ENCODE measurements at regions not wholly inside any gene's neighbourhood (a gene's known extent, or its start where the extent isn't known, plus 50 kb on each side); places are given as distances from the start of the nearest gene placed in this dataset.
"Not testable (repeated sequence)": the region's sequence is repeated elsewhere in the genome, so short reads cannot be mapped to it uniquely, and the experiment has no call there.

- H3K27ac Mint-ChIP-seq: no peak overlapping the region
- ATAC-seq (no peak), DNase-seq (no peak)
- H3K27me3 Mint-ChIP-seq: no peaks in the 10 kb centered on the region
- peaks cover 13% of the 10 kb centered on the region for H3K9me3 Mint-ChIP-seq
- no peaks in the 10 kb centered on the region for H3K4me1 Mint-ChIP-seq
- no peak overlapping the region for H3K4me3 Mint-ChIP-seq
- no peaks in the 10 kb centered on the region for H3K36me3 Mint-ChIP-seq (ENCODE audit: low read depth)
Observed at GRCh38 chr2:187220071-187220470, 228.0 kb downstream of the CALCRL start.

- H3K9me3 Mint-ChIP-seq: peaks cover 10% of the 10 kb centered on the region
- H3K27me3 Mint-ChIP-seq: no peaks in the 10 kb centered on the region
- H3K27ac Mint-ChIP-seq: no peak overlapping the region
- no peak overlapping the region for H3K4me3 Mint-ChIP-seq
- H3K4me1 Mint-ChIP-seq: no peaks in the 10 kb centered on the region
- no peaks in the 10 kb centered on the region for H3K36me3 Mint-ChIP-seq (ENCODE audit: low read depth)
- DNase-seq: no peak
- no peak for ATAC-seq
Observed at GRCh38 chr2:187215532-187216240, 232.4 kb downstream of the CALCRL start.

- H3K4me3 Mint-ChIP-seq: no peak overlapping the region
- ATAC-seq (no peak), DNase-seq (no peak)
- peaks cover 10% of the 10 kb centered on the region for H3K9me3 Mint-ChIP-seq
- no peak overlapping the region for H3K27ac Mint-ChIP-seq
- no peaks in the 10 kb centered on the region for H3K27me3 Mint-ChIP-seq
- no peaks in the 10 kb centered on the region for H3K36me3 Mint-ChIP-seq (ENCODE audit: low read depth)
- H3K4me1 Mint-ChIP-seq: no peaks in the 10 kb centered on the region
Observed at GRCh38 chr2:187214306-187214705, 233.7 kb downstream of the CALCRL start.

GRCh38 chr2:187213798-187214197, 234.3 kb downstream of the CALCRL start:
- H3K27me3 Mint-ChIP-seq: no peaks in the 10 kb centered on the region
- H3K4me1 Mint-ChIP-seq: no peaks in the 10 kb centered on the region
- H3K9me3 Mint-ChIP-seq: peaks cover 10% of the 10 kb centered on the region
- DNase-seq (no peak), ATAC-seq (no peak)
- no peak overlapping the region for H3K27ac Mint-ChIP-seq
- no peaks in the 10 kb centered on the region for H3K36me3 Mint-ChIP-seq (ENCODE audit: low read depth)
- no peak overlapping the region for H3K4me3 Mint-ChIP-seq

- Mint-ChIP-seq H3K9me3 (peaks cover 10% of the 10 kb centered on the region), H3K4me1 (no peaks in the 10 kb centered on the region), H3K27me3 (no peaks in the 10 kb centered on the region), H3K36me3 (ENCODE audit: low read depth) (no peaks in the 10 kb centered on the region), H3K27ac (no peak overlapping the region), H3K4me3 (no peak overlapping the region)
- DNase-seq (no peak), ATAC-seq (no peak)
Observed at GRCh38 chr2:187210726-187211125, 237.3 kb downstream of the CALCRL start.

- Mint-ChIP-seq H3K27ac (no peak overlapping the region), H3K36me3 (ENCODE audit: low read depth) (no peaks in the 10 kb centered on the region), H3K4me1 (no peaks in the 10 kb centered on the region), H3K9me3 (peaks cover 10% of the 10 kb centered on the region), H3K4me3 (no peak overlapping the region), H3K27me3 (no peaks in the 10 kb centered on the region)
- DNase-seq: no peak
- ATAC-seq: no peak
Observed at GRCh38 chr2:187208199-187208785, 239.8 kb downstream of the CALCRL start.

GRCh38 chr2:187207126-187207525, 240.9 kb downstream of the CALCRL start:
- Mint-ChIP-seq H3K36me3 (ENCODE audit: low read depth) (no peaks in the 10 kb centered on the region), H3K9me3 (peaks cover 17% of the 10 kb centered on the region), H3K4me1 (no peaks in the 10 kb centered on the region), H3K27ac (no peak overlapping the region), H3K4me3 (no peak overlapping the region), H3K27me3 (no peaks in the 10 kb centered on the region)
- DNase-seq (no peak), ATAC-seq (no peak)

- peaks cover 13% of the 10 kb centered on the region for H3K9me3 Mint-ChIP-seq
- no peak overlapping the region for H3K4me3 Mint-ChIP-seq
- H3K27ac Mint-ChIP-seq: no peak overlapping the region
- no peaks in the 10 kb centered on the region for H3K27me3 Mint-ChIP-seq
- no peaks in the 10 kb centered on the region for H3K4me1 Mint-ChIP-seq
- ATAC-seq: no peak
- no peaks in the 10 kb centered on the region for H3K36me3 Mint-ChIP-seq (ENCODE audit: low read depth)
- no peak for DNase-seq
Observed at GRCh38 chr2:187206471-187206870, 241.6 kb downstream of the CALCRL start.

GRCh38 chr2:187206071-187206470, 242.0 kb downstream of the CALCRL start:
- Mint-ChIP-seq H3K27ac (no peak overlapping the region), H3K27me3 (no peaks in the 10 kb centered on the region), H3K9me3 (peaks cover 13% of the 10 kb centered on the region), H3K36me3 (ENCODE audit: low read depth) (no peaks in the 10 kb centered on the region), H3K4me1 (no peaks in the 10 kb centered on the region), H3K4me3 (no peak overlapping the region)
- ATAC-seq (no peak), DNase-seq (no peak)

GRCh38 chr2:187198136-187198535, 249.9 kb downstream of the CALCRL start:
- H3K4me3 Mint-ChIP-seq: no peak overlapping the region
- H3K27ac Mint-ChIP-seq: no peak overlapping the region
- no peaks in the 10 kb centered on the region for H3K36me3 Mint-ChIP-seq (ENCODE audit: low read depth)

GRCh38 chr2:187194049-187194448, 254.0 kb downstream of the CALCRL start:
- no peaks in the 10 kb centered on the region for H3K4me1 Mint-ChIP-seq
- DNase-seq: no peak
- no peak for ATAC-seq
- H3K9me3 Mint-ChIP-seq: no peaks in the 10 kb centered on the region
- no peak overlapping the region for H3K4me3 Mint-ChIP-seq
- H3K27me3 Mint-ChIP-seq: no peaks in the 10 kb centered on the region
- no peak overlapping the region for H3K27ac Mint-ChIP-seq
- no peaks in the 10 kb centered on the region for H3K36me3 Mint-ChIP-seq (ENCODE audit: low read depth)

More at GRCh38 chr2:187198136-187198535, 249.9 kb downstream of the CALCRL start:
- peaks cover 11% of the 10 kb centered on the region for H3K9me3 Mint-ChIP-seq
- ATAC-seq: no peak
- no peaks in the 10 kb centered on the region for H3K4me1 Mint-ChIP-seq
- no peak for DNase-seq
- H3K27me3 Mint-ChIP-seq: no peaks in the 10 kb centered on the region

- Mint-ChIP-seq H3K27me3 (no peaks in the 10 kb centered on the region), H3K4me1 (no peaks in the 10 kb centered on the region), H3K9me3 (no peaks in the 10 kb centered on the region), H3K36me3 (ENCODE audit: low read depth) (no peaks in the 10 kb centered on the region), H3K27ac (no peak overlapping the region), H3K4me3 (no peak overlapping the region)
- ATAC-seq (no peak), DNase-seq (no peak)
Observed at GRCh38 chr2:187188783-187189631, 259.0 kb downstream of the CALCRL start.

GRCh38 chr2:187187519-187187918, 260.5 kb downstream of the CALCRL start:
- Mint-ChIP-seq H3K27me3 (no peaks in the 10 kb centered on the region), H3K27ac (no peak overlapping the region), H3K36me3 (ENCODE audit: low read depth) (no peaks in the 10 kb centered on the region), H3K4me1 (no peaks in the 10 kb centered on the region), H3K4me3 (no peak overlapping the region), H3K9me3 (no peaks in the 10 kb centered on the region)
- DNase-seq: no peak
- ATAC-seq: no peak

GRCh38 chr2:187180529-187180928, 267.5 kb downstream of the CALCRL start:
- H3K27ac Mint-ChIP-seq: no peak overlapping the region

GRCh38 chr2:187178876-187179275, 269.2 kb downstream of the CALCRL start:
- not testable (repeated sequence) for H3K4me1 Mint-ChIP-seq; H3K36me3 Mint-ChIP-seq (ENCODE audit: low read depth); H3K27ac Mint-ChIP-seq

More at GRCh38 chr2:187180529-187180928, 267.5 kb downstream of the CALCRL start:
- no peaks in the 10 kb centered on the region for H3K36me3 Mint-ChIP-seq (ENCODE audit: low read depth)
- H3K4me3 Mint-ChIP-seq: no peak overlapping the region
- H3K4me1 Mint-ChIP-seq: no peaks in the 10 kb centered on the region
- no peaks in the 10 kb centered on the region for H3K27me3 Mint-ChIP-seq
- no peak for ATAC-seq
- no peaks in the 10 kb centered on the region for H3K9me3 Mint-ChIP-seq
- DNase-seq: no peak

More at GRCh38 chr2:187178876-187179275, 269.2 kb downstream of the CALCRL start:
- not testable (repeated sequence) for H3K27me3 Mint-ChIP-seq, DNase-seq, ATAC-seq, H3K9me3 Mint-ChIP-seq, H3K4me3 Mint-ChIP-seq

All from activated naive CD8-positive, alpha-beta T cell treated with anti-CD3 and anti-CD28 coated beads, Interleukin-2, amount 50 U/mL, for 24 hours (primary cell).